ENCODE measurements at regions not wholly inside any gene's neighbourhood (a gene's known extent, or its start where the extent isn't known, plus 50 kb on each side); places are given as distances from the start of the nearest gene placed in this dataset.
"Not testable (repeated sequence)": the region's sequence is repeated elsewhere in the genome, so short reads cannot be mapped to it uniquely, and the experiment has no call there.

DNA sequence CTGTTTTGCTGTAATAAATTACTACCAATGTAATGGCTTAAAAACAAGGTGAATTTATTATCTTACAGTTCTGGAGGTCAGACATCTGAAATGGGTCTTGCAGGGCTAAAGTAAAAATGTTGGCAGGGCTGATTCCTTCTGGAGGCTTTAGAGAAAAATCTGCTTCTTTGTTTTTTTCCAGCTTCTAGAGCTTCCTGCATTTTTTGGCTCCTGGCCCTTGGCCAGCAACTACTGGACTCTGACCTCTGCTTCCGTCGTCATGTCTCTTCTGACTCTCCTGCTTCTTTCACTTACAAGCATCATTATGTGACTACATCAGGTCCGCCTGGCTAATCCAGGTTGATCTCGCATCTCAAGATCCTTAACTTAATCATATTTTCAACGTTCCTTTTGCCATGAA, 350.9 kb downstream of the S1PR1 start:
- TF ChIP-seq, protein P1, sequence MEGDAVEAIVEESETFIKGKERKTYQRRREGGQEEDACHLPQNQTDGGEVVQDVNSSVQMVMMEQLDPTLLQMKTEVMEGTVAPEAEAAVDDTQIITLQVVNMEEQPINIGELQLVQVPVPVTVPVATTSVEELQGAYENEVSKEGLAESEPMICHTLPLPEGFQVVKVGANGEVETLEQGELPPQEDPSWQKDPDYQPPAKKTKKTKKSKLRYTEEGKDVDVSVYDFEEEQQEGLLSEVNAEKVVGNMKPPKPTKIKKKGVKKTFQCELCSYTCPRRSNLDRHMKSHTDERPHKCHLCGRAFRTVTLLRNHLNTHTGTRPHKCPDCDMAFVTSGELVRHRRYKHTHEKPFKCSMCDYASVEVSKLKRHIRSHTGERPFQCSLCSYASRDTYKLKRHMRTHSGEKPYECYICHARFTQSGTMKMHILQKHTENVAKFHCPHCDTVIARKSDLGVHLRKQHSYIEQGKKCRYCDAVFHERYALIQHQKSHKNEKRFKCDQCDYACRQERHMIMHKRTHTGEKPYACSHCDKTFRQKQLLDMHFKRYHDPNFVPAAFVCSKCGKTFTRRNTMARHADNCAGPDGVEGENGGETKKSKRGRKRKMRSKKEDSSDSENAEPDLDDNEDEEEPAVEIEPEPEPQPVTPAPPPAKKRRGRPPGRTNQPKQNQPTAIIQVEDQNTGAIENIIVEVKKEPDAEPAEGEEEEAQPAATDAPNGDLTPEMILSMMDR (IDR thresholded peaks at IDR 0.05; ENCODE audit: borderline replicate concordance): no peak
- H3K36me3 ChIP-seq: no peaks in the 10 kb centered on the region
- H3K9me3 ChIP-seq (replicated peaks): peaks cover 16% of the 10 kb centered on the region
- H3K27me3 ChIP-seq (ENCODE audit: low read depth): no peaks in the 10 kb centered on the region
- DNase-seq: peak; percentile 51
- no peak overlapping the region for H3K27ac ChIP-seq (replicated peaks)
- H3K4me1 ChIP-seq: no peaks in the 10 kb centered on the region
- intact Hi-C loops (cut with micrococcal nuclease): no loop called here
- H3K4me3 ChIP-seq: no peak overlapping the region

DNA sequence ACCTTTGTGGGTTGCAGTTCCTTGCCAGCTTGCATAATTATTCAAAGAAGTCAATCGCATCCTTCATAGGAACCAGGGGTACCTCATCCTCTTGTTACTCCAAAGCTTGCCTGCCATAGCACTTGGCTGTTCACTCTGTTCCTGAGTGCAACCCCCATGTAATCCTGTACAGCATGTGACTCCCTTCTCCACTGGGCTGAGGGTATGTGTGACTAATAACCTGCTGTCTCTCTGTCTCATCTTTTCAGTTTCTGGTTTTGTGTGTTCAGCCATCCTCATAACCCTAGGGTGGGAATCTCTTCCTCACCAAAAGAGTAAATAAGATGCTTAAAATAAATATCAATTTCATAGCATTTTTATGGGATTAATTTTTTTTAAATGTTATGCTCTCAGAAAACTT, 351.9 kb downstream of the S1PR1 start:
- H3K9me3 ChIP-seq (replicated peaks): peaks cover 16% of the 10 kb centered on the region
- H3K4me1 ChIP-seq: no peaks in the 10 kb centered on the region
- TF ChIP-seq, protein P1 (IDR thresholded peaks at IDR 0.05; ENCODE audit: borderline replicate concordance): no peak
- no peak overlapping the region for H3K4me3 ChIP-seq
- no peaks in the 10 kb centered on the region for H3K36me3 ChIP-seq
- DNase-seq: no peak
- H3K27ac ChIP-seq (replicated peaks): no peak overlapping the region
- intact Hi-C loops (cut with micrococcal nuclease): no loop called here
- H3K27me3 ChIP-seq (ENCODE audit: low read depth): no peaks in the 10 kb centered on the region

DNA sequence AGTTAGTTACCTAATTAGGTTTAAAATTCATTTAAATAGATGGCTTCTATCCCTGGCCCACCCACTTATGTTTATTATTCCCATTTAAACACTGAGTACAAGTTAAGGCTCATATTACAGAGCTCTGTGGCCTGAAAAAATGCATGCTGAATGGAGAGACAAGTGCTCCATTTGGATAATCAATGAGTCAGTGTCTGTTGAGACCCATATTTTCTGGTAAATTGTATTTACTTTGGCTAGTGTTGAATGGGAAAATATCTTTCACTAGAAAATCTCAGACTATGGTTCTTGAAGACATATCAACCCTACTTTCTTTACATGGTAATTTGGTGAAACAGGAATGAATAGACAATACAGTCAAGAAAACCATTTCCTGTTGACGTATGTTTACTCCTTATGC, 356.0 kb downstream of the S1PR1 start:
- Histone ChIP-seq H3K9me3 (replicated peaks) (peaks cover 2% of the 10 kb centered on the region), H3K4me1 (no peaks in the 10 kb centered on the region), H3K36me3 (no peaks in the 10 kb centered on the region), H3K27ac (replicated peaks) (no peak overlapping the region), H3K4me3 (no peak overlapping the region), H3K27me3 (ENCODE audit: low read depth) (no peaks in the 10 kb centered on the region)
- intact Hi-C loops (cut with micrococcal nuclease): no loop called here
- DNase-seq: no peak
- TF ChIP-seq, protein P1 (IDR thresholded peaks at IDR 0.05; ENCODE audit: borderline replicate concordance): no peak

DNA sequence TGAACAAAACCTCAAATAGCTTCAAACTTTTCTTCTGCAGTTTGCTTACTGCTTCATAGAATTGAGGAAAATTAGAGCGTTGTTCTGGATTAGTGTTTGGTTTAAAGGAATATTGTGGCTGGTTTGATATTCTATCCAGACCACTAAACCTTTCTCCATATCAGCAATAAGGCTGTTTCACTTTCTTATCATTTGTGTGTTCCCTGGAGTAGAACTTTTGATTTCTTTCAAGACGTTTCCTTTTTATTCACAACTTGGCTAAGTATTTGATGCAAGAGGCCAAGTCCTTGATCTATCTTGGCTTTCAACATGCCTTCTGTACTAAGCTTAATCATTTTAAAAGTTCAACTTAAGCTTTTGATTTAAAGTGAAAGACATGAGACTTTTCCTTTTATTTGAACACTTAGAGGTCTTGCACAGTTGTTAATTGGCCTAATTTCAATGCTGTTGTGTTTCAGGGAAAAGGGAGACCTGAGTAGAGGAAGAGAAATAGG, 359.1 kb downstream of the S1PR1 start:
- TF ChIP-seq, protein P1 (IDR thresholded peaks at IDR 0.05; ENCODE audit: borderline replicate concordance): no peak
- DNase-seq: no peak

DNA sequence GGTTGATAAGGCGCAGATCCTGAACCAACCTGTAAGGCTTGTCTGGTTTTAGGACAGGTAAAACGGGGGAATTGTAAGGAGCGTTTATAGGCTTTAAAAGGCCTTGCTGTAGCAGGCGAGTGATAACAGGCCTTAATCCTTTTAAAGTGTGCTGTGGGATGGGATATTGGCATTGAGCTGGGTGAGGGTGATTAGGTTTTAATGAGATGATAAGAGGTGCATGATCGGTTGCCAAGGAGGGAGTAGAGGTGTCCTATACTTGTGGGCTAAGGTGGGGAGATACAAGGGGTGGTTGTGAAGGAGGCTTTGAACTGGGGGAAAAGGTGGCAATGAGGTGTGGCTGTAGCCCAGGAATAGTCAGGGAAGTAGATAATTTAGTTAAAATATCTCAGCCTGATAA, 363.8 kb downstream of the S1PR1 start:
- H3K36me3 ChIP-seq; H3K4me1 ChIP-seq; H3K27ac ChIP-seq (replicated peaks); H3K4me3 ChIP-seq; H3K27me3 ChIP-seq (ENCODE audit: low read depth); intact Hi-C loops (cut with micrococcal nuclease); DNase-seq; H3K9me3 ChIP-seq (replicated peaks): not testable (repeated sequence)

More for the DNA sequence above, 359.1 kb downstream of the S1PR1 start:
- no peak overlapping the region for H3K4me3 ChIP-seq
- H3K4me1 ChIP-seq: no peaks in the 10 kb centered on the region
- H3K36me3 ChIP-seq: no peaks in the 10 kb centered on the region
- H3K27me3 ChIP-seq (ENCODE audit: low read depth): no peaks in the 10 kb centered on the region
- intact Hi-C loops (cut with micrococcal nuclease): no loop called here
- peaks cover 2% of the 10 kb centered on the region for H3K9me3 ChIP-seq (replicated peaks)
- H3K27ac ChIP-seq (replicated peaks): no peak overlapping the region

DNA sequence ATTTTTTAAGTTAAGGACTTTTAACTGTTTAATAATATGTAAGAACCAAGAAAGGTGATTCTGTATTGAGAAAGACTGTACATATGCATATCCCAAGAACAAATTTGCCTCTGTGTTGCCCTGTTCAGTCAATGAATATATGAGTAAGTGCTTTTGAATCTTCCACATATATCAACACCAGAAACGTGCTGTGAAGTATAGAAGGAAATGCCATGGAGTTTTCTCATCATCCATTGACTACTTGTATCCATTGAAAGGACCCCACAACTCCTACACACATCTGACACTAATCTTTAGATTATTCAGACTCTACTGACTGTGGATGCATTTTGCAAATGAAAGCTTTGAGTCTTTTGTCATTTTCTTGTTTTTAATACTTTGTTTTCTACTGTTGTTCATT, 366.9 kb downstream of the S1PR1 start:
- no peak overlapping the region for H3K4me3 ChIP-seq
- H3K27ac ChIP-seq (replicated peaks): no peak overlapping the region
- H3K4me1 ChIP-seq: no peaks in the 10 kb centered on the region
- peaks cover under 1% of the 10 kb centered on the region for H3K9me3 ChIP-seq (replicated peaks)
- no peaks in the 10 kb centered on the region for H3K27me3 ChIP-seq (ENCODE audit: low read depth)
- intact Hi-C loops (cut with micrococcal nuclease): no loop called here
- no peaks in the 10 kb centered on the region for H3K36me3 ChIP-seq
- TF ChIP-seq, protein P1 (IDR thresholded peaks at IDR 0.05; ENCODE audit: borderline replicate concordance): no peak
- no peak for DNase-seq
